RPMI8226 (cell line): ENCODE measurements at regions not wholly inside any gene's neighbourhood (a gene's known extent, or its start where the extent isn't known, plus 50 kb on each side); places are given as distances from the start of the nearest gene placed in this dataset.
"Not testable (repeated sequence)": the region's sequence is repeated elsewhere in the genome, so short reads cannot be mapped to it uniquely, and the experiment has no call there.

Experiments
- DNase-seq: peaks from one replicate; pipeline ENCODE4 v3.0.0-alpha.2; 2015

DNA sequence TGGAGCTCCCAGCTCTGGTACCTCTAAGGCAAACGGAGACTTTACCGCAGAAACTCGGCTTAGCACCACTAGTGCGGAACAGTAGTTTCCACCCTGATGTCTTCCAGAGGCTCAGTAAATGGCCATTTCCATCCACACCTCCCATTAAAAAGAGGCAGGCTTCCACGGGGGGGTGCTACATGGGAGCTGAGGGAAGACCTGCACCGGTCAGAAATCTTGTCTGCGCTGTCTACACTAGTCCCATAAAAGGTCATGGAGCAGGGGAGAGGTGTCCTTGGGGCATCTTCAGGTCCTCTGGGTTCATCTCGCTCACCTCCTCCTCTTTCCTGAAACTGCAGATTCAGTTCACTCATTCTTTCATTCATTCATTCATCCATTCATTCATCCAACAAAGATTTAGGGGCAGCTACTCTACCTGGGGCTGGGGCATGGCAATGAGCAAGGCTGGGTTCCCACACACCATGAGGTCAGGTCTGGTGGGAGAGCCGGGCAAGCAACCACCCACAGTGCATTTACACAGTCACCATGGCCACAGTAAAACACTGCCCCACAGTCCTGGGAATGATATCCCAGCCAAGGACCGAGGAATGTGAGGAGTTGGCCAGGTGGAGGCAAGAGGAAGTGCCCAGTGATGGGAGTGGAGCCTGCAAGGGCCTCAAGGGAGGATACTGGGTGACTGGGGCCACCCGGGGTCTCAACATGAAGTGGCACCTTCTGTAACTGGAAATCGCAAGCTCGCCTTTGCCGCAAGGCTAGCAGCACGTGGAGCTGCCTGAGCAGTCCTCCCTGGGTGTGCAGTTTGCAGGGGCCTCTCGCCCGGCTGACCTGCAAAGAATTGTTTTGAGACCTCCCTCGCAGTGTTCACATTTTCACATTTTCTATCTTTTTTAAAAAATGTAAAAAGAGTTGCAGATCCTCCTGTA is 180.2 kb upstream of the RAB6C start:
- DNase-seq: no peak

- no peak for DNase-seq
Measured at GRCh38 chr2:129800285-129800684, 179.2 kb upstream of the RAB6C start.

DNA sequence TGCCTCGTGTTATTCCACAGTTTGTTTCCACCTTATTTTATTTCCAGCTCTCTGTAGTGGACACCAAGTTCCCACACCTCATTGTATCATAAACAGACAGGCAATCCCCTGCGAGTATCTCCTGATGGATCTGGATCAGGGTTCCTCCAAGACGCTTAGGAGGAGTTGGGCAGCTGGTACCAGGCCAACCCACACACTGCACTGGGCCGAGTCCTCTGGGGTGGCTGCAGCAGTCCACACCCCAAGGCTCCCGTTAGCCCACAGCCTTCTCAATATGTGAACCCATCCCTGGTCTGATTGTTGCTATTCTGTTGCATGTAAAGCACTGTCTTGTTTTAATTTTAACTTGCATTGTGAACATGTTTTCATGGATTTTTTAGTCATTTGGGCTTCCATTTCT is 178.8 kb upstream of the RAB6C start:
- no peak for DNase-seq

GRCh38 chr2:129801575-129801974 is 177.9 kb upstream of the RAB6C start:
- no peak for DNase-seq

DNA sequence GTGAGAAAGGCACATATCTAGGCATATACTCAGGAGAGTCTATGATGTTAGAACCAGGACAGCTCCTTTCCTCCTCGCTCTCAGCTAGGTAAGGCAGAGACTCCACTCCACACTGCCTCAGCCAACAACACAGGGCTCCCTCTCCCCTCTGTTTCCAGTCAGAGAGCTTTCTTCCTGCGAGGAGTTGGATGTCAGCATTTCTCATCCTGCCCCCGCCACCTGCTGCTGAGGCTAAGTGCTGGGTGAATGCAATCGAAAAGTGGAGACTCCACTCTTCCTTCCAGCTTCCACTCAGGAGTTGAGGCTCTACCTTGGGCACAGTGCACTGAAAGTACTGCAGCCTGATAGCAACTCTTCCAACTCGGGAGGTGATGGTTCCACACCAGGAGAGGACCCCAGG is 177.2 kb upstream of the RAB6C start:
- DNase-seq: no peak

DNA sequence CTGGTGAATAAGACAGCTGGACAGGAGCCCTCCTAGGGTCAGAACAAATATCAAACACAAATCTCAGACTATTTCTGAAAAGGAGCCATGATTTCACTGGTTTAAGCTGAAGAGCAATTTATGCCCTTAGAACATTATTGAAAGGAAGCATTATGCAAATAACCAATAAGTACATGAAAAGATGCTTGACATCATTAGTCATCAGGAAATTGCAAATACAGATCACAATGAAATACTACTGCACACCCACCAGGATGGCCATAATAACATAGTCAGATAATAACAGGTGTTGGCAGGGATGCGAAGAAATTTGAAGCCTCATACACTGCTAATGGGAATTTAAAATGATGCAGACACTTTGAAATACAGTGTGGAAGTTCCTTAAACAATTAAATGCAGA is 176.4 kb upstream of the RAB6C start:
- DNase-seq: no peak

GRCh38 chr2:129803871-129804270 is 175.6 kb upstream of the RAB6C start:
- no peak for DNase-seq

DNA sequence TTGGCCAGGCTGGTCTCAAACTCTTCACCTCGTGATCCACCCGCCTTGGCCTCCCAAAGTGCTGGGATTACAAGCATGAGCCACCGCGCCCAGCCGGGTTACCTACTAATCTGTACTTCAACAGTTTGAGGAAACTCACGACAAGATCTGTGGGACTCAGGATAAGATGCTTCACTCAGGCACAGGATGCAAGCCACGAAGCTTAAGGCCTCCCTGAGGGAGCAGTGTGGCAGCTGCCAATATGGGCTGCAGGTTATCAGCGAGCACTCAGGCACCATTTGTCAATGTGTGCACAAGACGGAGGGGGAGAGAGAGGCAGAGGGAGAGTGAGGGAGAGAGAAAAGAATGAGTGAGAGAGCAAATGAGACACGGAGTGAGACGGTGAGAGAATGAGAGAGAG is 173.6 kb upstream of the RAB6C start:
- no peak for DNase-seq

GRCh38 chr2:129806317-129806716 is 173.1 kb upstream of the RAB6C start:
- no peak for DNase-seq

DNA sequence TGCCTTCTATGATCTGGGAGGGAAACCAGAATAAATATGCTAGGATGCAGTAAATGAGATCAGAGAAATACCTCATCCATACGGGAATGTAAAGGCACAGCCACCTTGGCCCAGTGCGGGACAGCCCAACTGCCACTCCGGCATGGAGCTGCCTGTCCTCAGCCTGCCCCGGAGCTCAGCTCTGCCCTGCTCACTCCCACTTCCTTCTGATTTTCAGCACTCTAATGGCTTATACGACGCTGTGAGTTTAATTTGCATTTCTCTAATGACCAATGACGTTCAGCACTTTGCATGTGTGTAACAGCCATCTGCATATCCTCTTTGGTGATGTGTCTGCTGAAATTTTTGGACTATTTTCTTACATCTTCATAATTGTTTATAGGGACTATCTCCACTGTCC is 172.5 kb upstream of the RAB6C start:
- no peak for DNase-seq

DNA sequence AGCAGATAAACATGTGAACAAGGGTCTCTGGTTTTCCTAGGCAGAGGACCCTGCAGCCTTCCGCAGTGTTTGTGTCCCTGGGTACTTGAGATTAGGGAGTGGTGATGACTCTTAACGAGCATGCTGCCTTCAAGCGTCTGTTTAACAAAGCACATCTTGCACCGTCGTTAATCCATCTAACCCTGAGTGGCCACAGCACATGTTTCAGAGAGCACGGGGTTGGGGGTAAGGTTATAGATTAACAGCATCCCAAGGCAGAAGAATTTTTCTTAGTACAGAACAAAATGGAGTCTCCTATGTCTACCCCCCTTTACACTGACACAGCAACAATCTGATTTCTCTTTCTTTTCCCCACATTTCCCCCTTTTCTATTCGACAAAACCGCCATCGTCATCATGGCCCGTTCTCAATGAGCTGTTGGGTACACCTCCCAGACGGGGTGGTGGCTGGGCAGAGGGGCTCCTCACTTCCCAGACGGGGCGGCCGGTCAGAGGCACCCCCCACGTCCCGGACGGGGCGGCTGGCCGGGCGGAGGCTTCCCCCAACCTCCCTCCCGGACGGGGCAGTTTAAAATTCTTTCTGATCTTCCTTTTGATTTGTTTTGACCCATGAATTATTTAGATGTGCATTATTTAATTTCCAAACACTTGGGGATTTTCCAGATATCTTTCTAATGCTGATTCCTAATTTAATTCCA is 171.7 kb upstream of the RAB6C start:
- not testable (repeated sequence) for DNase-seq

- DNase-seq: no peak
Measured at GRCh38 chr2:129810521-129810920, 168.9 kb upstream of the RAB6C start.

DNA sequence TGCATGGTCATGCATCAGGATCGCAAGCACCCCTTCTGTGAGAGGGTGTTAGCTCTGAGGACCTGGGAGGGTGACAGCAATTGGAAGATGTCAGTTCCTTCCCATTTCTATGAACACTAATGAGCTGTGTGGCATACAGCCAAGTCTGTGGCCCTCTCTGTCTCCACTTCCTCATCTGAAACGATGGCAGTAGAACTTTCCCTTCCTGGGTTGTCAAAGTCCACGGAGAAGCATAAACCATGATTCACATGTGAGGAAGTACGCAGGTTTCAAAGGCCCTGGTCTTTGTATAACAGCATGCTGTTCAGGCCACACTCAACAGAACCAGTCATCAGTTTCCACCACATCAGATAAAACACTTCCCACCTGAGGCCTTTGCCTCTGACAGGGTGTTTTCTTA is 167.4 kb upstream of the RAB6C start:
- peak; percentile 82 for DNase-seq

- no peak for DNase-seq
Measured at GRCh38 chr2:129812654-129813053, 166.8 kb upstream of the RAB6C start.

GRCh38 chr2:129813404-129813803 is 166.1 kb upstream of the RAB6C start:
- no peak for DNase-seq

DNA sequence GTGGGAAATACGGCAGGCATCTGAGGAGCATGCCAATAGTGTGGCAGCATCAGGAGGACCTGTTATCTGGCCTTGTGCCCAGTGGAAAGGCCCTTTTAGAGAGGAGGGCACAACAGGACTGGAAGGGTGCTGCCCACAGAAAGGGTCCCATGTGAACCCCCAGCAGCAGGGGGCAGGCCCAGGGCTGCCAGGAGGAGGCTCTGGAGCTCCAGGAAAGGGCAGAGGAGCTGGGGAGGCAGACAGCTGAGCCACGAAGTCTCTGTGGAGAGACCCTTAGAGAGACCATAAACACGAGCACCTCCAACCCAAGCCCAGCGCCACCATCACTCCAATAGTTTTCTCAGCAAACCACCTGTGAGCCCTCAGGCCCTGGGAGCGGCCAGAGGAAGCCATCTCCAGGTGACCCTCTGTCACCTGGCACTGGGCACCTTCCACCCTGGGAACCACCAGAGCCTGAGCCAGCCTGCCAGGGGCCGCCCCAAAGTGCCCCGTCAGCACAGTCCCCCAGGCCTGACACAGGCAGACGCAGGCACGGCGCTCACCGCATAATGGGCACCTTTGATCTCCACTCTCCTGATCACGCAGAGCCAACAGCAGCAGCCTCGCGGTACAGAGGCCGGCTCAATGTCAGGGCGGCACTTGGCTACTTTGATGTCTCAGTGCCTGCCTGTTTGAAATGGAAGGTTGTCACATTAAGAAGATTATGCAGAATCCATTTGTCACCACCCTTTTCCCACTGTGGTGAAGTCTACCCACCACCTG is 162.5 kb upstream of the RAB6C start:
- DNase-seq: no peak

DNA sequence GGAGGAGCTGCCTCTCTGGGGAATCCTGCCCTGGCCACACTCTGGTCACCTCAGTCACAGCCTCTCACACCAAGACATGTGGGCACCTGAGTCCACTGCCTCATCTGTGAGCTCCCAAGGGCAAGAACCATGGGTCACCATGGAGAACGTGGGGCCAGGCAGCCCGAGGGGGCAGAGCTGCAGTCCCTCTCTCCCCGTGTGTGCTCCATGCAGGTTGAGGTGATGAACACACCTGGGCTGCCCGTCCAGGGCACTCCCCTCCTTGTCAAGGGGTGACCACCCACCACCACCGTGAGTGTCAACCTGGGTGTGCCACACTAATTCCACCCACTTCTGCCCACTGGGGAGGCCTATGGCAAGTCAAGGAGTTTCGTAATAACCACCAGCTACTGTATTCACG is 159.6 kb upstream of the RAB6C start:
- no peak for DNase-seq

DNA sequence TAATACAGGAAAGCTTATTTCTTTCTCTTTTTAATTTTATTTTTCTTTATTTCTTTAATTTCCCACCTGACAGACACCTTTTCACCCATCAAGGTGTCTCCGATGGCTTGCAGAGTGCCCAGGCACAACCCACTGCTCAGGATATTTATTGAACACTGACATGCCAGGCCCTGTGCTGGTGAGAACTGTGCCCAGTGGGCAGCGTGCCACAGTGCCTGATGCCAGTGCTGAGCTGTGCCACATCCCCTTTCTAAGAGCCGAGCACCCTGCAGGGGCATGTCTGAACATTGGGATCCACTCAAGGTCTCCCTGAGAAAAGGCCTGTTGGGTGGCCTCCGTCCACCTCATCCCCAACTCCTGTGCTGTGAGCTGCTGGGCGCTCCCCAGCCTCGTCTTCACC is 158.6 kb upstream of the RAB6C start:
- DNase-seq: no peak

GRCh38 chr2:129821445-129821844 is 158.0 kb upstream of the RAB6C start:
- DNase-seq: no peak

GRCh38 chr2:129823044-129823443 is 156.4 kb upstream of the RAB6C start:
- DNase-seq: no peak

DNA sequence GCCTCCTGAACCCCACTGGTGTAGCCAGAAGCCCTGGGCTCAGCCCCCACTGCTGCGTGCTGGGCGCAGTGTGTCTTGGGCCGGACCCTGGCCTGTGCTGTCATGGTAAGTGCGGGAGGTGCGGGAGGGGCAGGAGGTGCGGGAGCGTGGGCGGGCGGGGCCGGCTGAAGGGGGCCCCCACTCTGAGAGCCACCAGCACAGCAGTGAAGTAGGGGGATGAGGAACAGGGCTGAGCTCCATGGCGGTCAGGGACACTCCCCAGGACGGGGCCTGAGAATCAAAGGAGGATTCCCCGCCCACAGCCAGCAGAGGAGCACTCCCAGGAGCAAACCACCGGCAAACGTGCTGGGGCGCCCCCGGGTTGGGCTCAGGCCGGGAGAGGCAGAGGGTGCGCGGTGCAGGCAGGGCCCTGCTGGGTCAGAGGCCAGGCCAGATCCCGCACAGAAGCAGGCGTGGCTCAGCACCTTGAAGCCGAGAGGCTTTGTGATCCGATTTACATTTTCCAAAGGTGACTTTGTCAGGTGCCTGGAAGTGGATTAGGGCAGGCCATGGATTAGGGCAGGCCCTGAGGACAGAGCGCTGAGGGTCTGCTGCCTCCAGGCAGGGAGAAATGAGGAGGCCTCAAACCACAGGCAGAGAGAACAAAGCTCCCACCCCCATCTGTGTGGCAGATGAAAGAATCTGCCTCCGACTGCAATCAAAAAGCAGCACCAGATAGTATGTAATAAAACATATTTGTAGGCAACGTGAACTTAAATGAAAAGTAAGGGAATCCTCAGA is 152.0 kb upstream of the RAB6C start:
- no peak for DNase-seq

- DNase-seq: no peak
Measured at GRCh38 chr2:129828792-129829191, 150.7 kb upstream of the RAB6C start.

DNA sequence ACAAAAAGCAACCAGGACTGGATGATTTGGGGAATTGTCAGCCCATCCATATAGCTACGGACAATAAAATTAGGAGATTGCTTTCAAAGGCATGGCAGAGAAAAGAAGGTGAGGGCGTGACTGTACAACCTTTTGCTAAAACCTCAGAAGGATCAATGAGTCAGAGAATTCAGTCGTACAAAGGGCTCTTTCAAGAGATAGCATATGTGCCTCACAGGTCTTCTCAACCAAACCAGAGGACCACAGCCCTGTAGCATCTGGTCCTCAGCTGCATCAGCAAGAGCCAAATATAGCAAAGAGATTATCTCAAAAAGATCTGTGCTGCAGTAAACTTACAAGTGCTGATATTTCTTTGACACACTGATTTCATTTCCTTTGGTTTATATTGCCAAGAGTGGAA is 149.9 kb upstream of the RAB6C start:
- DNase-seq: no peak
